NCI-H2196 treated with DMSO at 0.1 percent for 48 hours (cell line): ENCODE measurements at regions not wholly inside any gene's neighbourhood (a gene's known extent, or its start where the extent isn't known, plus 50 kb on each side); places are given as distances from the start of the nearest gene placed in this dataset.
"Not testable (repeated sequence)": the region's sequence is repeated elsewhere in the genome, so short reads cannot be mapped to it uniquely, and the experiment has no call there.

ENCODE experiments used
- DNase-seq: peaks from one replicate; lab custom pipeline; 2025; ENCODE audit not compliant: unreplicated experiment; lab: John Stamatoyannopoulos, UW

DNA sequence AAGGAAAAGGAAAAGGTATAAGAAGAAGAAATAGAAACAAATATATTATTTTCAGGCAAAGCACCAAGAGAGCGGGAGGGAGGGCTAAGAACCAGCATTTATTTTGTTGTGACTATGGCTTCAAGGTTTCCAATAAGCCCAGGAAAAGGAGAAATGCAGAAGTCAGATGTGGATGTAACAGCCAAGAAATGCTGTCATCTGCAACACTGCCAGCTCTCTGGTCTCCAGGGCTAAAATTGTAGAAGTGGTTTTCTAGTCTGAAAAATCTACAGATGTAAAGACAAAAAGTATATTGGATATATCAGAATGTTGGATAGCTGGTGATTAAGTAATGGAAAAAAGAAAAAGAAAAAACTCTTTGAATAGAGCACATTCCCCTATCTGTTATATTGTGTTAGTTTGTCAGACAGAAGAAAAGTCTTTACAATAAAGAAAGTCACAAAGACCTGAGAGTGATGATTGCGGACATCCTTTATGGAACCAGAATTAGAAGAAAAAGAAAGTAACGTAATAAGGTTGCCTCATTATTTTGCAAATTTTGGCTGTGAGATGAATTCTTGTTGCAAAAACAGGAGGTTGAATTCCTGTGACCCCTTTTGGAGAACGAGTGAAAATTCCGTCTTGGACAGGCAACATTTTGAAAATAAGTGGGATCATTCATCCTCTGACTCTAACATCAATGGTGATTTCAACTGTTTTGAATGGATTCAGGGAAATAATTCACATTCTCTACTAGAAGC is 938.1 kb downstream of the TTLL7 start:
- DNase-seq = no peak

- no peak for DNase-seq
Observed at GRCh38 chr1:83060221-83060620, 938.7 kb downstream of the TTLL7 start.

DNA sequence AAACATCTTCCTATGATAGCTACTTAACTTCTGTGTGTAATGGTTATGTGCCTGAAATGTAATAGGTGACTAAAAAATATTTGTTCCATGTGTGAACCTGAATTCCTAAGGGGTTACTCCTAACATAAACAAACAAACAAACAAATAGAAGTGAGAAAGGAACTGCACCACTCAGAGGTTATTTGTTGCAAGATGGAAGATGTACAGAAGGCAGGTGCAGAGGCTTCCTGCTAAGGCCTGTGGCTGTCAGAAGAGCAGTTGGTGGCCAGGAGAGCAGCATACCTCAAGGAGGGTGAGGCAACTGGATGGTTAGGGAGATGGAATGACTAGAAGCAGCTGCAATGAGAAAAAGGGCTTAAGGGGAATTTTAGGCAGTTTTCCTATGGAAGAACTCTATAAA is 940.6 kb downstream of the TTLL7 start:
- no peak for DNase-seq

GRCh38 chr1:83055391-83056170 is 943.4 kb downstream of the TTLL7 start:
- DNase-seq = no peak

- no peak for DNase-seq
Observed at GRCh38 chr1:83053446-83053845, 945.5 kb downstream of the TTLL7 start.

DNA sequence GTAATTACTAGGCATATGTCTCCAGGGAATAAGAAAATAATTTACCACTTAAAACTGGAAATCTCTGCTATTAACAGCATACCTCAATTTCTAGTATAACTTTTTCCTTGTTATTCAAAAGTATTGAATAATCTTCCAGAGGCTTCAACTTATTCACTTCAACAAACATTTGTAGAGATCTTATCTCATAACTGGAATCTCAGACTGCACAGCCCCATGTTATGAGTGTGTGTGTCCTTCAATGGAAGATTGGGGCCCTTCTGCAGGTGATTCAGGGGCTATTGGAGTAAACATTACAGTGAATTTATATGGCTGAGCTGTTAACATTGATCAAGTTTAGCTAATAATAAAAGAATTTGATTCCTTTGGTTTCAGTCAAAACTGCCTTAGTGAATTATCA is 946.1 kb downstream of the TTLL7 start:
- DNase-seq = no peak

- not testable (repeated sequence) for DNase-seq
Observed at GRCh38 chr1:83051053-83051452, 947.9 kb downstream of the TTLL7 start.

DNA sequence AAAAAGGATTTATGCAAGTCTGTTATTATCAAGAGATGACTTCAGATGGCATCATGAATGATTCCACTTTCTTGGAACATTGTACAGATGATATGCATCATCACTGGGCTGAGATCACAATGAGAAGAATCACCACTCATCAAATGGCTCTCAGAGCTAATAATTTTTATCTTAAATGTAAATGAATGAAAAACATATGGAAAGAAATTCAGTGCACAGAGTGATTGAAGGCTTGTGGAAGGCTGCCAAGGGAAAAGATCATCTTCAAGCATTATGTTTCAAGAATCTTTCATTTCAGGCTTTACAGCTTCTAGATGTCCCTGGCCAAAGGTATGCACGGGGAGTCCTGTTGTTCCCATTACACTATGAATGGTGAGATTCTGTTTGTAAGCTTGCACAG is 955.7 kb downstream of the TTLL7 start:
- DNase-seq = no peak

GRCh38 chr1:83039091-83039490 is 959.8 kb downstream of the TTLL7 start:
- not testable (repeated sequence) for DNase-seq

DNA sequence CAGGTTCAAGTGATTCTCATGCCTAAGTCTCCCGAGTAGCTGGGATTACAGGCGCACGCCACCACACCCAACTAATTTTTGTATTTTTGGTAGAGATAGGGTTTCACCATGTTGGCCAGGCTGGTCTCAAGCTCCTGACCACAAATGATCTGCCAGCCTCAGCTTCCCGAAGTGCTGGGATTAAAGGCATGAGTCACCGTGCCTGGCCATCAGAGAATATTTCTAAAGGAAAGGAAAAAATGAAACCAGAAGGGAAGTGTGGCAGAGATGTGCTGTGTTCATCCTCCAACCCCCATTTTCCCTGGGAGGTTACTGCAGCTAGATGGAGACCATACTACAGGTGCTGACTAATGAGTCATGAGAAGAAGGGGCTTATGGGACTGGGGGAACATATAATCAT is 964.1 kb downstream of the TTLL7 start:
- DNase-seq = no peak

DNA sequence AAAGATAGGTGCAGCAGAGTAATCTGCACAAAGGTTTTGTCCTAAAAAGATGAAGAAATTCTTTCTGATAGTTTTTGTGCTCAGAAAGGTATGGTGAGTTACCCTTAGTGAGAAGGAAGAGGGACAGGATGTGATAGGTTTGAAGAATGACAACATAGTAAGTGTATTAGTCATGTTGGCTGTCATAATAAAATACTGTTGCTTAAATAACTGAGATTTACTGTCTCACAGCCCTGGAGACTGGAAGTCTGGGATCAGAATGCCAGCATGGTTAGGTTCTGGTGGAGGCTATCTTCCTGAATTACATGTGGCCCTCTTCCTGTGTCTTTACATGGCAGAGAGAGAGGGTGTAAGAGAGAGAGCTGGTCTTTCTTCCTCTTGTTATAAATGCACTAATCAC is 965.2 kb downstream of the TTLL7 start:
- no peak for DNase-seq

DNA sequence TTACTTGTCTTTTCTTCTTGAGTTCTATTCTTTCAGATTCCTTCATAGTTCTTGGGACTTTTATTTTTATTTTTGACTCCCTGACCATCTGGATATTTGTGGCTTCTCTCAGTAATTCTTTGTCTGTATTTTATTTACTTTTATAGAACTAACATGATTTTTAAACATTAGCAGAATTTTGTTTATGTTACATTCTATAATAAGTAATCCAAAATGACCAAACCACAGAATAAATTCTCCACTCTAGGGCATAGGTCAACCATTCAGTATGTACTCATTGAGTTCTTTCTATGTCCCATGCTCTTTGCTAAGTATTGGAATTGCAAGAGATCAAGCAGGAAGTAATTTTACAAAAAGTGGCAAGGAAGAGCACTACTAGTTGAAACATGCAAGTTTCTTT is 969.0 kb downstream of the TTLL7 start:
- DNase-seq = no peak

- DNase-seq = no peak
Observed at GRCh38 chr1:83029050-83029449, 969.9 kb downstream of the TTLL7 start.

DNA sequence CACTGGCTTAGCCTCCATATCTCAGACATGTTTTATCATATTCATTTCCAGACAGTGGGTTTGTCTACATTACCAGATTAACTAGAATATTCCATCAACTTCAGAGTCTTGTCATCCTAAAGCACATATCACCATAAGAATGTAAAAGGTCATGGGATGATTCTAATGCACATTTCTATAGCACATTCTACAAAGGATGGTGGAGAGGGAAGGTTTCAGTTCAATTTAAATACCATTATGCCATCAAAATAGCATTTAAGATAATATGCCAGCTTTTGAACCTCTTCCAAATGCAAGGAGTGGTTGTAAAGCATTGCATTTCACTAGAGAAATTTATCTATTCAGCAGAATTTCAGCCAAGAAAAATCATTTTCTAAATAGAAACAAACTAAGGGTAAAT is 970.5 kb downstream of the TTLL7 start:
- DNase-seq = no peak

GRCh38 chr1:83027511-83027910 is 971.4 kb downstream of the TTLL7 start:
- no peak for DNase-seq

- no peak for DNase-seq
Observed at GRCh38 chr1:83026745-83027144, 972.2 kb downstream of the TTLL7 start.

DNA sequence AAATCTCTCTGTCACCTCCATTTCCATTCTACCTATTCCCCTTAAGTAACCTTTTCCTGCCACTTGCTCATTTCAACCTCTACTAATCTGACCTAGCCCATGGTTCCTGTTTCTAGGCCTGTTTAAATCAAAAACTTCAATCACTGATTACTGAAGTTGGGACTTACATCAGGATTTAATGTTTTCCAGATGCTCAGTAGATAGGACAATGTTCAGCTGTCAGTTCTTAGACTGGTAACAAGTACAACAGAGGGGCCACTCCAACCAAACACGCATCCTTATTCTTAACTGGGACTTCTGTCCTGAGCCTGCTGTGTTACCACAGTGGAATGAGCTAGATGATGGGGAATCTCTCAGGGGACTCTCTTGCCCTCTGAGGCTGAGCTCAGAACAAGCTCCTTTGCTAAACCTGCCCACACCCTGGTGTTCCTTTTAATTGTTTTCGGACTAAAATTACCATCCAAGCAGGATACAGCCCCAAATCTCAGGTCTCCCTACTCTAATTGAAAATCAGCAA is 974.6 kb downstream of the TTLL7 start:
- no peak for DNase-seq

DNA sequence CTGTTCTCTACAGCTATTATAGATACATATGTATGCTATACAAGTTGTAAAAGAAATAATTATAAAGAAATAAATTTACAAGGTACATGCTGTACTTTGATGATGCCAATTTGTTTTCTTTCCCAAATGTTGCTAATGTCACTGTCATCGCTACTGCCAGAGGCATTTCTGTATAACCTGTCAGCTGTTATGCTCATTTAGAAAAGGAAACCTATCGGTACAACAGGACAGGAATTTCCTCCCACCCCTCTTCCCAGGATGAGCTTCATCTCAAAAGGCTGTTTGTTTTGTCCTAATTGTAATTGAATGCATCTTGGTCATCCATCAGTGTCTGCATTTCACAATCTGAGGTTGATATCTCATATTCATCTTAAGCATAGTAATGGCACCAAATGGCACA is 975.7 kb downstream of the TTLL7 start:
- no peak for DNase-seq

GRCh38 chr1:83022206-83022605 is 976.7 kb downstream of the TTLL7 start:
- DNase-seq = no peak

DNA sequence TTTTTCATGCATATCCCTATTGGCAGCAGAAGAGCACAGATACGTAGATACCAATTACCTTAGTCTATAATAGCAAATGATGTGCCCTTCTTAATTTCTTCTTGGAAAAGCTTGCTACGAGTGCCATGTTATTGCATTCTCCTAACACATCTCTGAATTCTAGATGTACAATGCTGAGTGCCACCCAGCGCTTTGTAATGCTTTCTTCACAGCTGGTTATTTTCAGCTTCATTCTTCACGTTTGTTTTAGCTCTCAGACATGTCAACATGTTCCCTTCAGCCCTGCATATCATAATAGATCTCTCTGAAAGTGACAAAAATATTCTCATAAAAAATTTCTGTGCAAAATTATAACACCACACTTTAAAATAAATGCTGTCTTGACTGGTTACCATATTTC is 981.2 kb downstream of the TTLL7 start:
- DNase-seq = no peak

- no peak for DNase-seq
Observed at GRCh38 chr1:83017276-83017675, 981.7 kb downstream of the TTLL7 start.

GRCh38 chr1:83016354-83016849 is 982.5 kb downstream of the TTLL7 start:
- DNase-seq = no peak
